Amygdala (tissue), 56 donors: ENCODE measurements at regions not wholly inside any gene's neighbourhood (a gene's known extent, or its start where the extent isn't known, plus 50 kb on each side); places are given as distances from the start of the nearest gene placed in this dataset.
"Not testable (repeated sequence)": the region's sequence is repeated elsewhere in the genome, so short reads cannot be mapped to it uniquely, and the experiment has no call there.

Source experiments
- DNase-seq, 56 donors: peaks; one replicate each; lab custom pipeline; 2025; lab: John Stamatoyannopoulos, UW

DNA sequence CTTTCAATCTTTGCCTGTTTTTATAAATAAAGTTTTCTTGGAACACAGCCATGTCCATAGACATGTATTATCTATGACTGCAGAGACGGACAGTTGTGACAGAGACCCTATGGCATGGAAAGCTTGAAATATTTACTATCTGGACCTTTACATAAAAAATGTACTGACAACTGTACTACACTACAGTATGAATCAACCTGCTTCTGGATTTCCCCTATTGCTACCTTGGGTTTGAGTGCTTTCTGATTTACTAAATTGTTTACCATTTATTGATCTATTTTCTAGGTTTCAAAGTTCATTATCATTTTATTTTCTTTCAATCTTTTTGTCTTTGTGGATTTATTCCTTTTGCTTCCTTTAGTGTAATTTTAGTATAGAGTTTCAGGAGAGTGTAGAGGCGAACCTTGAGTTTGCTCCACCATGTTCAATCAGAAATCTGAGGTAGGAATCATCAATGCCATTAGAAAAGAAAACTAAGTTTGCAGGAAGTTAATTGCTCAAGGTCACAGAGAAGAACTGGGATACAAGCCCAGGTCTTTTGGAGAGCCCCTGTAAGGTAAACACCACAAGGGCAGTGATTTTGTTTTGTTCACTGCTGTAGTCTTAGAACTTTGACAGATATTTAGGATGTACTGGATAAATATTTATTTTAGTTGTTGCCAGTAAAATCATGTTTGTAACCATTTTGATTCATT, 352.8 kb upstream of the SYNCRIP start:
- no peak for DNase-seq

DNA sequence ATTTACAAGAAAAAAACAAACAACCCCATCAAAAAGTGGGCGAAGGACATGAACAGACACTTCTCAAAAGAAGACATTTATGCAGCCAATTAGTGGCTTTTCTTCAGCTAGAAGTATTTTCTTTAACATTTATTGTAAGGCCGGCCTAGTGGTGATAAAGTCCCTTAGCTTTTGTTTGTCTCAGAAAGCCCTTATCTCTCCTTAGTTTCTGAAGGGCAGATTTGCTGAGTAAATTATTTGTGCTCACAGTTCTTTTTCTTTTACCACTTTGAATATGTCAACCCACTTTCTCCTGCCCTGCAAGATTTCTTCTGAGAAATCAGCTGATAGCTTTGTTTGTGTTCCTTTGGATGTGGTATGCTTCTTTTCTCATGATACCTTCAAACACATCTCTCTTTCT, 344.0 kb upstream of the SYNCRIP start:
- DNase-seq: no peak

DNA sequence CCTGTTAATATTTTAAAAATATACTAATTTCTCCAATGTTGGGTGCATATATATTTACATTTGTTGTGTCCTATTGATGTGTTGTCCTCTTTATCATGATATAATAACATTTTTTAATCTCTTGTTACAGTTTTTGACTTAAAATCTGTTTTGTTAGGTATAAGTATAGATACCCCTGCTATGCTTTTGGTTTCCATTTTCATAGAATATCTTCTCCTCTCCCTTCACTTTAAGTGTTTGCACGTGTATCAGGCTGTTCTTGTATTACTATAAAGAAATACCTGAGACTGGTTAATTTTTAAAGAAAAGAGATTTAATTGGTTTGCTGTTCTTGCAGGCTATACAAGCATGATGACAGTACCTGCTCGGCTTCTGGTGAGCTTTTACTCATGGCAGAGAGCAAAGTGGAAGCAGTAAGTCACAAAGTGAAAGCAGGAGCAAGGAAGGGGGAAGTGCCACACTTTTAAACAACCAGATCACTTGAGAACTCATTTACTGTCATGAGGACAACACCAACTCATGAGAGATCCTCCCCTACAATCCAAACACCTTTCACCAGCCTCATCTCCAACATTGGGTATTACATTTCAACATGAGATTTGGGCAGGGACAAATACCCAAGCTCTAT, 340.5 kb upstream of the SYNCRIP start:
- DNase-seq: no peak

DNA sequence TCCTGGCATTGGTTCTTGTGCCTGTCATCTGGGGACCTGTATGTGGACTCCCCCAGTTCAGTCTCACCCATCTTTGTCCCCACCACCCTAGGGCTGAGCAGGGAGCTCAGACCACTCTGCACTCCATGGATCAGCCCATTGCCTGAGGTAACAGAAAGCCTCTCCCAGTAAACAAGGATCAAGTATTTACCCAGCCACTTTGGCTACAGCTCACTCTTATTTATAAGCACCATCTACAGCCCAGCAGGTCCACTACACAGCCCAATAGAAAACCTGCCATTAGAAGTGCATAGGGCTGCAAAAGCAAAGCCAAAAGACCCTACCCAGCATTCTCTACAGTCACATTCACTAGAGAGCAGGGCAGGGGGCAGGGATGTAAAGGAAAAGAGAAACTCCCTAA, 335.0 kb upstream of the SYNCRIP start:
- DNase-seq: no peak

DNA sequence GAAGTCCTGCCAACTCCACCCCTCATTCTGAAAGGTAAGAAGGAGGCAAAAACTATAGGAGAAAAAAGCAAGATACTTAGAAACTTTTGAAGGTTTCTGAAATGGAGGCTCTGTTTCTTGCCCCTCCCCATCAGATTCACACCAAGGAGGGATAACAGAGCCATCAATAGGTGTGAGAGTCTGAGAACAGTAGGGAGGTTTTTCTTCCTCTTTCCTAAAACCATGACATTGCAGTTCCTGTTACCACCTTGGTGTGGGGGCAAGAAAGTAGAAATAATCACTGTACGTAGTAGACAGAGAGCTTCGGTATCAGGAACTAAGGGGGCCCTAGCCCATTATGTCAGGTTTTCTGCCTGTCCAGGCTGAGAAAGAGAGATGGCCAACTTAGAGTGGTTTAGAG, 333.3 kb upstream of the SYNCRIP start:
- no peak for DNase-seq

DNA sequence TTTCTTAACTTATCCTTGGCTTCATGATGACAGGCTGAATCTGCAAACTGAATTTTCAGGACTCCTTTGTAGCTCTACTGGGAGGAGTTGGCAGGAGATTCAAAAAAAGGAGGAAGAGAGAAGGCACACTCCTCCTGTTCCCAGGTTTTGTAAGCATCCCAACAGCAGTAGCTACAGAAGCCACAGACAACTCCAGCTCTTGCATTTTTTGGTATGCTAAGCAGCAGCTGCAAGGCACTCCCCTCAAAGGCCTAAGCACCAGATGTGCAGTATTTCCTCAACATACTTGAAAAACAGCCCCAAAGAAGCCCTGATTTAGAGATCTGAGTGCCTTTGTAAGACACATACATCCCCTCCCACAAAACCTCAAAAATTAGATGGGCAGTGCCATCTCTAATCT, 328.6 kb upstream of the SYNCRIP start:
- no peak for DNase-seq

DNA sequence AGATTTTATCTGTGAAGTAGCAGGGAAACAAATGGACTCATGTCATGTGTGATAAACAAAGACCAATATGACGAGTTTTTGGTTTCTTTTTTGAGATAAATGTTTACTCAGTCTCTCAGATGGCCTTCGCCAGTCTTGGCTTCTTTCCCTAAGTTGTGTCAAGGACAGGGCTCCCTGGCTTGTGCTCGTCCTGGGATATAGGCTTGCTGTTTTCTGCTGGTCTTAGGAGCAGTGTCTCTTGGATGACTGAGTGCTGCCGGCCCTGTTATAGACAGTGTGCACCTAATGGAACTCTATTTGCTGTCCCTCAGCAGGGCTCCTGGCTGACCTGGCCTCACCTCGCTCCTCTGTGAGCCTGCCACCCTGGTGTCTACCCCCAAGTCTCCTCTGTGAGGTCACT, 324.1 kb upstream of the SYNCRIP start:
- no peak for DNase-seq

DNA sequence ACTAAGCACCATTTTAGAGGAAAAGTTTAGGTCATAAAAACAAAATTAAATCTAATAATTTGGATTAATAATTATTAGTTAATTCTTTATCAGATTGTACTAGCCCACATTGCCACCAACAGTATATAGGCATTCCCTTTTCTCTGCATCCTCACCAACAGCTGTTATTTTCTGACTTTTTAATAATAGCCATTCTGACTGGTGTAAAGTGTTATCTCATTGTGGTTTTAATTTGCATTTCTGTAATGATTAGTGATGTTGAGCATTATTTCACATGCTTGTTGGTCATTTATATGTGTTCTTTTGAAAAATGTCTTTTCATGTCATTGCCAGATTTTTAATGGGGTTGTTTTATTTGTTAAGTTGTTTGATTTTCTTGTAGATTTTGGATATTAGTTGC, 319.1 kb upstream of the SYNCRIP start:
- DNase-seq: no peak

DNA sequence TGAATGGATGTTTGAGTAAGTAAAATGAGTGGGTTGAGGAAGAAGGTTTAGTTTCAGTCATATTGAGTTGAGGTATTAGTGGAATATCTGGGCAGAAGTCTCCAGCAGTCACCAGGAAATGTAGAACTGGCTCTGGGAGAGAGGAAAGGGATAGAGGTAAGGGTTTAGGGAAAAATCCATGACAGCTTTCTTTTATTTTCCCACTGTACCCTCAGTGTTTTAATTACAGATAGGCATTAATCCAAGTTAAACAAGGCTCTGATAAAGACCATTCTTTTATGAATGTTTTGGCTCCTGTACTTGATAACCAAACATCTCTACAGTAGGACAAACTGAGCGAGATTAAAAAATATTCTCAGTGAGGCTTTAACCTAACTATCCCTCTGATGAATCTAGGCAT, 318.4 kb upstream of the SYNCRIP start:
- no peak for DNase-seq

DNA sequence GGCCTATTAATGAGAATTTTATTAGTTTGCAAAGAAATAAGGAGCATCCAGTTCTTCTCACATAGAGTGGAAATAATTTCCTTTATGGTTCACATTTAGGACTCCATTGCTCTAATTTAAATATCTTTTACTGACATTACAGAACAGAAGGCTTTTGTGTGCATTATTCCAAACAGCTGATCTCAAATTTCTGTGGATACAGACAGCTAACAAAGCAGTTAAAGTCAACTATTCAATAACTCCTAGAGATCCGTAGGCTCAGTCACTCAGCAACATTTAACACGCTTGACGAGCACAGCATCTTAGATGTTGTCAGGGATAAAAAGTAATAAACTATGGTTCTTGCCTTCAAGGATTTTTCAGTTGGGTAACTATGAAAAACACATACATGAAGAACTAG, 305.8 kb upstream of the SYNCRIP start:
- DNase-seq: no peak

DNA sequence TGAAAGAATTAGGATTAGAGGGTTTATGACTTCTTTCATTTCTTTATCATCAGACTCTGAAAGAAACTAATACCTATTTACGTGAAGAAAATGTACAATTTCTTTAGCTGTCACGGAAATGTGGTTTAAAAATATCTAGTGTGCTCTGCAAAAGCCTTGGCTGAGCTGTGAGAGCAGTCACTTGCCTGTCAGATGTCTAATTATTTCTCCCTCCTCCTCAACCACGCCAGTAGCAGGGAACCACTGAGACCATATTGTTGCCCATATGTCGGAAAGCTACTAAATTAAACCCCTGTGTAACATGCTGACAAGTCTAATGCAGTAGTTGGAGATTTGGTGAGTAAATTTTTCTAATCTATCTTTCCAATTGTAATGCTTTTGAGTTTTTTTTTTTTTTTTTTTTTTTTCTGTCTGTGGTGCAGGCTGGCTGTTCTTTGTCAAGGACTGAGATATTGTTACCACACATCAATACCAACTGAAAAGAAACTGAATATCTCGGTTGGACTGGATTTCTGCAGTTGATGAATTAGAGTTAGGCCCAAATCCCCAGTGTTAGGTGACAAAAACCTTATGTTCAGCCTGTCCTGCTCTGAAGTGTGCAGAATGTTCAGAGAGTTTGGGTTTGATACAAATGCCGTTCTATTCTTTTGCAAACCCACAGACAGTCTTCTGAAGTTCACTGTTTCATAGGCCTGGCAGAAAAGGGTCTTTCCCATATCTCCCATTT, 302.9 kb upstream of the SYNCRIP start:
- peak in 11 of 56 donors; percentile 1 to 52 (median 14) for DNase-seq

DNA sequence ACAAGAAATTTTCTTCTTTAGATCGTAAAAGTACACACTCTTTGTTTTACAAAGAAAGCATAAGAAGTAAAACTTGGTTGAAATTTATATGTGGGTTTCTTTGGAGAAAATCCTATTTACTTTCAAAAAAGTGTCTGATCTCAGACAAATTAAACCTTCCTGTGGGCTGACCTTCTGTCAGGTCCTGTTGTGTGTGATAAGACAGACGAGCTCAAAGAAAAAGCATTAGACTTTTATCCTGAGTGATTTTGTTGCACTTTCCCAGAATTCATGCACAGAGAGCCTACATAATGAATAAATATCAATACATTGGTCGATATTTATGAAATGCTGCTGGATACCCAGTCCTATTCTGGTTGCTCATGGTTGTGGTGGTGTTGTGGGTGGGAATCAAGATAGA, 302.1 kb upstream of the SYNCRIP start:
- no peak for DNase-seq

DNA sequence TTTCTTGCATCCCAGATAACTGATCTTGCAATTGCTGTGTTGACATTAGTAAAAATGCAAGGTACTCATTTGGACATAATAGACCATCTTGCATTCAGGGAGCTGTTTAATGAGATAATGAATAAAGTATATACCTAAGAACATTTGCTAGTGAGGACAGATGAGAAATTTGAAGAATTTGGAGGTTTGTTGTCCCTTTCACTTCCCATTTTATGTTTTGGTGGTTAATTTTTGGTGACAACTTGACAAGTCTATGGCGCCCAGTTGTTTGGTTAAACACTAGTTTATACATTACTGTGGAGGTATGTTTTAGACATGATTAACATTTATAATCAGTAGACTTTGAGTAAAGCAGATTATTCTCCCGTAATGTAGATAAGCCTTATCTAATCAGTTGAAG, 300.2 kb upstream of the SYNCRIP start:
- DNase-seq: no peak

DNA sequence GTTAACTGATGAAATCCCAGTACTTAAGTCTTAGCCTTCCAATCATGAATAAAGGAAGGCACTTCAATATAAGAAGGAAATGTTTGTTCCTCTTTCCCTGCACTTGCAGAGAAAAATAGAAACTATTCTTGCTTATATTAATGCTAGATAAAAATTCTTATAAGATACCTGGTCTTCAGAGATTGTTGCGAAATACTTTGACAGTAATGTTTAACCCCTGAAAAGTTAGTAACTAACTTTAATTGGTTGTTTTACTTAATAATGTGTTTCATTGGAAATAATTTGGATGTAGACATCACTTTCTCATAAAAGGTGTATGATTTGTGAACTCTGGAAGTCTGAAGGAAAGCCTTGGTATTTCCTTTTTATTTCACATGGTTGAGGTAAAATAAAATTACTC, 294.2 kb upstream of the SYNCRIP start:
- no peak for DNase-seq

DNA sequence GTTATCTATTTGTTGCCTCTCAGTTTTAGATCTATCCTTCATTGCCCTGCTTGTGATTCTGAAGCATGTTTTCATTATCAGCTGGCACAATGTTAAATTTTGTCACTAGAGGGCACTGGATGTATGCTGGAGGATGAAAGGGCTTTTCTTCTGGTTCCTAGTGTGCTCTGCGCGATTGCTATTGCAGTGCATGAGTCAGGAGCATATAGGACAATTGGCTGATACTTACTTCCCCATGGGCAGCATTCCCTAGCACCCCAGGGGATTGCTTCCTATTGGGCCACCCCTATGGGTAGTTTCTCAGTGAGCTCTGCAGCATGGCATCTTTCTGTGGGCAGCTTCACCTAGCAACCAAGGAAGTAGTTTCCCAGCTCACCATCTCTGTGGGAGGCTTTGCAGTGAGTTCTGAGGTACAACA, 280.3 kb upstream of the SYNCRIP start:
- peak in 28 of 56 donors; percentile 1 to 51 (median 18) for DNase-seq

DNA sequence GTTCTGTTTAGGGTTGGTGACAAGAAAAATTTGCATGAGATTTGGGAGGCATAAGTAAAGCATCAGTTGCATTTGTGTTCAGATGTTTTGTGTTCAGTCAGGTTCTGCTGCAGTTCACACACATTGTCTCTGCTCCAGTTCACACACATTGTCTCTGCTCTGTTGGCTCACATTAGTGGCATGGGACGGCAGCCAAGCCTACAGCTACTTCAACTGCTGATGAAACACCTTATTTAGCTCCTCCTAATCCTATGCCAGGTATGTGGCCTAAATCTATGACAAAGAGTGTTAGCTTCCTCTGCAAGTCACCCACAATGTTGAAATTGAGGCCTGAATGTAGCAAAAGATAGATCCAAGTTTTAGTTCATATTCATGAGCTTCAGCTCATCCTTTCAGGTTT, 278.1 kb upstream of the SYNCRIP start:
- peak in 8 of 56 donors; percentile 1 to 24 (median 2) for DNase-seq

DNA sequence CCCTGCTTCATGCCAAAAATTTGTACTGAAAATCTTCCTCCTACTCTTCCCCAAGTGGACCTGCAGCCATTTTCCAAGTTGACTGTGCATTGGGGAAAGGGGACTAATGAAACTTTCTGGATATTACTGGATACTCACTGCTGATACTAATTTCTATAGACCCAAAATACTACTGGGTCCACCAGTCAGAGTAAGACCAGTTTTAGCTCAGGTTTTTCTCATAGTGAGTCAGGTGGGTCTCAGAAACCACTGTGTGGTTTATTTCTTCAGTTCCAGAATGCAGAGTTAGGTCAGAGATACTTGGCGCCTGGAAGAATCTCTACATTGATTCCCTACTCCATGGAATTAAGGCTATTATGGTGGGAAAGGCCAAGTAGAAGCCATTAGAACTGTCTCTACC, 274.8 kb upstream of the SYNCRIP start:
- no peak for DNase-seq

DNA sequence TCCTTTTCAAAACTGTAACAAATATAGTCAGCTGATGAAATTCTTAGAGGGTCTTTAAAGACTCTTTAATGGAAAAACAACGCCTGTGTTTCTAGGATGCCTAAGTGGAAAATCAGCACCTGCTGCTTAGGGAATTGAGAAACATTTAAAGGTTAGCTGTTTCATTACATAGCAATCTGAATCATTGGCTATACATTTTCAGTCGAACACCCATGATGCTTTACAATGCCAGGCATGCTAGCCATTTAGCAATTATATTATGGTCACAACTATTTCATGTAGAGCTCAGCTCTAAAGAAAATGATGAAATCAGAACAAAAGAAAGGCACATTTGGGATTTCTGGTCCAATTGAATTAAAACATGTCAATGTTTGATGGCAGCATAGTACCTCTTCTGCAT, 270.3 kb upstream of the SYNCRIP start:
- DNase-seq: no peak

DNA sequence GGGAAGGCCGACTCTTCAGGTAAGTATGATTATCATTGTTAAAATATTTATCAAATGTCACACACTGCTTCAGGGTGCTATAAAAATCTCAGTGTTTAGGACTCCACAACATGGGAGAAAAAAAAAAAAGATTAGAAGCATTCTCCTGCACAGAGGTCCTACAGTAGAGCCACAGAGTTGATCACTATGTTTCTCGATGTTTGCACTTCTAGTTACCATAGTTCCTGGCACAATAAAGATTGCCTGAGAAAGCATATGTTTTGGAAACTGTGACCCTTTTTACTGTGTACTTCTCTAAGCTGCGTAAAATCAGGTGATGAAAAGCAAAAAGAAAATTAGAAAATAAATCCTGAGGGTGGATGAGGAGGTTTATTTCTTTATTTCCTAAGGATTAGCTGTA, 269.9 kb upstream of the SYNCRIP start:
- DNase-seq: no peak

DNA sequence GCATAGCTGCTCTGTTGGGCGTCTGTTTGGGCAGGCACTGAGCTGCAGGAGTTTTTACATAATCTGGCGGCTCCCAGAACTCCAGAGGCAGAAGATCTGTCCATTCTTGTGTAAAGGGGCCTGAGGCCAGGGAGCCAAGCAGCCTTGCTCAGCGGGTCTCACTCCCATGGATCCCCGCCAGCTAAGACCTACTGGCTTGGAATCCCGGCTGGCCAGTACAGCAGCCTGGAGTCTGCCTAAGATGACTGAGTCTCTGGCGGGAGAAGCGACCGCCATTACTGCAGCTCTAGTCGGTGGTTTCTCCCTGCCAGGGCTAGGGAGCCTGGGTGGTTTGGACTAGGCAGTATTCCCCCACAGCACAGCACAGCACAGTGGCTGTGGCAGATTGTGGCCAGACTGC, 268.4 kb upstream of the SYNCRIP start:
- no peak for DNase-seq

DNA sequence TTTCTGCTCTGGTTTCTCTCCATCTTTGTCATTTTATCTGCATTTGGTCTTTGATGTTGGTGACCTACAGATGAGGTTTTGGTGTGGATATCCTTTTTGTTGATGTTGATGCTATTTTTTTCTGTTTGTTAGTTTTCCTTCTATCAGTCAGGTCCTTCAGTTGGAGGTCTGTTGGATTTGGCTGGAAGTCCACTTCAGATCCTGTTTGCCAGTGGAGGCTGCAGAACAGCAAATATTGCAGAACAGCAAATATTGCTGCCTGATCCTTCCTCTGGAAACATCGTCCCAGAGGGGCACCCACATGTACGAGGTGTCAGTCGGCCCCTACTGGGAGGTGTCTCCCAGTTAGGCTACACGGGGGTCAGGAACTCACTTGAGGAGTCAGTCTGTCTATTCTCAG, 265.4 kb upstream of the SYNCRIP start:
- DNase-seq: not testable (repeated sequence)

DNA sequence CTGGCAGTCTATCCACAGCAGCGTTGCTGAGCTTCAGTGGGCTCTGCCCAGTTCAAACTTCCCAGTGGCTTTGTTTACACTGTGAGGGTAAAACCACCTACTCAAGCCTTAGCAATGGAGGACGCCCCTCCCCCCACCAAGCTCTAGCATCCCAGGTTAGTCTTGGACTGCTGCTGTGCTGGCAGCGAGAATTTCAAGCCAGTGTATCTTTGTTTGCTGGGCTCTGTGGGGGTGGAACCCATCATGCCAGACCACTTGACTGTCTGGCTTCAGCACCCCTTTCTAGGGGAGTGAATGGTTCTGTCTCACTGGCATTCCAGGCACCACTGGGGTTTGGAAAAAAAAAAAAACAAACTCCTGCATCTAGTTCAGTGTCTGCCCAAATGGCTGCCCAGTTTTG, 249.7 kb upstream of the SYNCRIP start:
- DNase-seq: no peak
